HepG2 (cell line): ENCODE measurements at regions not wholly inside any gene's neighbourhood (a gene's known extent, or its start where the extent isn't known, plus 50 kb on each side); places are given as distances from the start of the nearest gene placed in this dataset.

Experiments
- ATAC-seq: fragments of 200-7000 bp; cut with Tn5 transposase; 3 replicates; pipeline ENCODE4 v1.9.1; 2020; ENCODE audit warnings: mild to moderate bottlenecking, moderate library complexity
- BruUV-seq: library from RNA; stranded (reverse); fragments of 400-500 nt; replicated peaks from 2 replicates; lab custom pipeline; 2021; lab: Mats Ljungman, UMichigan
- CTCF ChIA-PET: fragments of 300-600 bp; formaldehyde crosslinking; extraction: SDS; loops from one replicate; lab custom pipeline; 2021; ENCODE audit warnings: low total read pairs, inconsistent platforms, low intra/inter-chr PET ratio; lab: Yijun Ruan, JAX
- POLR2A ChIA-PET: fragments of 350-600 bp; sonication (Branson Sonifier 250); formaldehyde crosslinking; loops from one replicate; lab custom pipeline; 2020; ENCODE audit warnings: antibody characterized with exemption, inconsistent platforms; lab: Yijun Ruan, JAX
- DNase-seq: peaks from one replicate; pipeline ENCODE4 v3.0.0-alpha.2; 2015; ENCODE audit warnings: low spot score
- FAIRE-seq: peaks from 3 replicates; lab custom pipeline; 2011; peaks lifted over from hg19 to GRCh38; lab: Jason Lieb, UNC
- H2AFZ ChIP-seq: one replicate; pipeline ENCODE4 v1.6.1; 2011; ENCODE audit warnings: low read length, inconsistent platforms
- H3K27ac ChIP-seq: fragments of 300-600 bp; 3 replicates; pipeline ENCODE4 v1.8.0; 2011; ENCODE audit warnings: mixed run types, mild to moderate bottlenecking, mixed read lengths, low read length, inconsistent platforms; ENCODE audit not compliant: insufficient read depth; ENCODE audit errors: extremely low read length
- H3K27me3 ChIP-seq, 2 experiments: fragments of 200-600 bp in 1 of 2; 2 replicates in 1 of 2; 3 replicates in 1 of 2; pipeline versions ENCODE4 v1.6.0 to v1.8.0; 2011; ENCODE audit warnings: low read length in 2 of 2, mild to moderate bottlenecking in 2 of 2, moderate library complexity in 2 of 2, inconsistent platforms in 1 of 2; ENCODE audit not compliant: insufficient read depth in 2 of 2, control insufficient read depth in 1 of 2
- H3K36me3 ChIP-seq, 2 experiments: fragments of 200-600 bp in 1 of 2; replicated peaks in 1 of 2; 2 replicates in 1 of 2; 3 replicates in 1 of 2; pipeline versions ENCODE4 v1.5.1 to v1.8.0; 2011; ENCODE audit warnings: low read length in 2 of 2, inconsistent platforms in 1 of 2; ENCODE audit not compliant: insufficient read depth in 2 of 2, control insufficient read depth in 1 of 2
- H3K4me1 ChIP-seq: 2 replicates; pipeline ENCODE4 v1.5.1; 2012; ENCODE audit warnings: low read length, inconsistent platforms; ENCODE audit not compliant: insufficient read depth
- H3K4me2 ChIP-seq: 2 replicates; pipeline ENCODE4 v1.6.0; 2011; ENCODE audit warnings: low read depth, low read length, inconsistent platforms
- H3K4me3 ChIP-seq, 3 experiments: fragments of 200-600 bp in 1 of 3; sonication (generic), shearing (Covaris generic) in 1 of 3; replicated peaks in 1 of 3; 2 replicates each; pipeline ENCODE4 v1.5.1; 2011 to 2016; ENCODE audit warnings: low read length in 3 of 3, inconsistent platforms in 2 of 3, low read depth in 2 of 3, mild to moderate bottlenecking in 2 of 3, control low read depth in 1 of 3, mixed read lengths in 1 of 3; ENCODE audit not compliant: insufficient read depth in 1 of 3
- H3K79me2 ChIP-seq: one replicate; pipeline ENCODE4 v1.6.1; 2011; ENCODE audit warnings: low read length, inconsistent platforms; ENCODE audit not compliant: insufficient read depth
- H3K9ac ChIP-seq: 2 replicates; pipeline ENCODE4 v1.6.0; 2011; ENCODE audit warnings: mild to moderate bottlenecking, low read depth, low read length, inconsistent platforms; ENCODE audit not compliant: insufficient read depth
- H3K9me3 ChIP-seq: 2 replicates; pipeline ENCODE4 v1.5.1; 2012; ENCODE audit warnings: mild to moderate bottlenecking, low read length
- H4K20me1 ChIP-seq: 2 replicates; pipeline ENCODE4 v1.6.0; 2011; ENCODE audit warnings: inconsistent platforms, mild to moderate bottlenecking, low read length, moderate library complexity; ENCODE audit not compliant: insufficient read depth
- CBFB ChIP-seq: sonication (generic); formaldehyde crosslinking; IDR thresholded peaks from 2 replicates; pipeline ENCODE4 v1.4.0; 2020; ENCODE audit warnings: missing genetic modification reagents
- HDAC6 ChIP-seq: fragments of 200-600 bp; sonication (generic); IDR thresholded peaks from 2 replicates; pipeline ENCODE4 v1.7.0; 2017; ENCODE audit warnings: mild to moderate bottlenecking, antibody characterized with exemption, low read length, low read depth
- HNF1A ChIP-seq, 2 experiments: sonication (generic) in 1 of 2; formaldehyde crosslinking in 1 of 2; IDR thresholded peaks; 2 replicates each; pipeline versions ENCODE4 v1.4.0 to v1.6.1; 2016 to 2020; ENCODE audit warnings: borderline replicate concordance in 1 of 2, low read depth in 1 of 2, mild to moderate bottlenecking in 1 of 2, missing genetic modification reagents in 1 of 2
- NFKB2 ChIP-seq: sonication (generic); formaldehyde crosslinking; IDR thresholded peaks from 2 replicates; pipeline ENCODE4 v1.4.0; 2020; ENCODE audit warnings: missing genetic modification reagents, borderline replicate concordance
- ZNF446 ChIP-seq: sonication (generic); formaldehyde crosslinking; IDR thresholded peaks from 2 replicates; pipeline ENCODE4 v1.5.0; 2020; ENCODE audit warnings: mild to moderate bottlenecking, missing genetic modification reagents
- ZNF550 ChIP-seq: sonication (generic); formaldehyde crosslinking; IDR thresholded peaks from 2 replicates; pipeline ENCODE4 v1.4.0; 2020; ENCODE audit warnings: mild to moderate bottlenecking, missing genetic modification reagents, borderline replicate concordance
- WGBS: methylation state at CpG from one replicate; pipeline ENCODE4 v1.1.6; 2017; ENCODE audit warnings: low lambda C conversion rate; 5-methylcytosine and 5-hydroxymethylcytosine counted together
- in situ Hi-C: cut with HindIII; loops from 2 replicates; pipeline ENCODE4 v1.10.0; 2017; ENCODE audit warnings: low pct_unique_long_range_greater_than_20kb; ENCODE audit not compliant: extremely low pct_ligation_motif_present
- intact Hi-C: fragments of 100-400 bp; cut with micrococcal nuclease; formaldehyde crosslinking; loops from one replicate; pipeline ENCODE4 v1.10.0; 2022; ENCODE audit not compliant: unreplicated experiment

GRCh38 chr13:69485991-69486592 lies 621.5 kb upstream of the ATXN8OS start:
- no peaks in the 10 kb centered on the region for H3K79me2 ChIP-seq
- no peak for DNase-seq
- no peak for ATAC-seq
- H2AFZ ChIP-seq = no peak overlapping the region
- ChIA-PET POLR2A (no interaction called here), CTCF (no interaction called here)
- TF ChIP-seq HDAC6 = no peak
- no peaks in the 10 kb centered on the region for H3K4me1 ChIP-seq
- no peak overlapping the region for H3K9ac ChIP-seq
- intact Hi-C loops (no loop called here), in situ Hi-C loops (no loop called here)
- FAIRE-seq = no peak
- BruUV-seq = no TSS peak
- H3K4me2 ChIP-seq = no peak overlapping the region
- H4K20me1 ChIP-seq = no peaks in the 10 kb centered on the region
- peaks cover 59% of the 10 kb centered on the region for H3K9me3 ChIP-seq
- no peak overlapping the region for H3K27ac ChIP-seq
- WGBS = under 1% methylated on average over 4 of the region's 4 CpGs
- no peaks in the 10 kb centered on the region for H3K27me3 ChIP-seq
- no peaks in the 10 kb centered on the region for H3K36me3 ChIP-seq
- no peak overlapping the region for H3K4me3 ChIP-seq

GRCh38 chr13:69477451-69477850 lies 630.2 kb upstream of the ATXN8OS start:
- BruUV-seq = no TSS peak
- no peaks in the 10 kb centered on the region for H4K20me1 ChIP-seq
- intact Hi-C loops (no loop called here), in situ Hi-C loops (no loop called here)
- ATAC-seq (no peak), DNase-seq (no peak), FAIRE-seq (no peak)
- no peak overlapping the region for H2AFZ ChIP-seq
- H3K9me3 ChIP-seq = no peaks in the 10 kb centered on the region
- CTCF ChIA-PET = no interaction called here
- TF ChIP-seq CBFB (CRISPR knock-in tag) = no peak
- TF ChIP-seq HNF1A (IDR thresholded peaks at IDR 0.05; ENCODE audit: low read depth) = no peak
- TF ChIP-seq HNF1A (CRISPR knock-in tag; IDR thresholded peaks at IDR 0.05; ENCODE audit: borderline replicate concordance) = no peak
- no peak for TF ChIP-seq ZNF446
- TF ChIP-seq NFKB2 (CRISPR knock-in tag) = no peak
- no peak for TF ChIP-seq ZNF550 (CRISPR knock-in tag)
- POLR2A ChIA-PET = no interaction called here
- H3K27me3 ChIP-seq = no peaks in the 10 kb centered on the region
- no peaks in the 10 kb centered on the region for H3K4me1 ChIP-seq
- H3K36me3 ChIP-seq = no peaks in the 10 kb centered on the region
- no peak overlapping the region for H3K9ac ChIP-seq
- no peaks in the 10 kb centered on the region for H3K79me2 ChIP-seq
- H3K4me3 ChIP-seq = no peak overlapping the region
- no peak overlapping the region for H3K4me2 ChIP-seq
- no peak overlapping the region for H3K27ac ChIP-seq
